Fibroblast of the conjunctiva (primary cell): ENCODE measurements at regions not wholly inside any gene's neighbourhood (a gene's known extent, or its start where the extent isn't known, plus 50 kb on each side); places are given as distances from the start of the nearest gene placed in this dataset.
"Not testable (repeated sequence)": the region's sequence is repeated elsewhere in the genome, so short reads cannot be mapped to it uniquely, and the experiment has no call there.

Source experiments
- DNase-seq: peaks from one replicate; pipeline ENCODE4 v3.0.0-alpha.2; 2010; ENCODE audit warnings: low read depth

DNA sequence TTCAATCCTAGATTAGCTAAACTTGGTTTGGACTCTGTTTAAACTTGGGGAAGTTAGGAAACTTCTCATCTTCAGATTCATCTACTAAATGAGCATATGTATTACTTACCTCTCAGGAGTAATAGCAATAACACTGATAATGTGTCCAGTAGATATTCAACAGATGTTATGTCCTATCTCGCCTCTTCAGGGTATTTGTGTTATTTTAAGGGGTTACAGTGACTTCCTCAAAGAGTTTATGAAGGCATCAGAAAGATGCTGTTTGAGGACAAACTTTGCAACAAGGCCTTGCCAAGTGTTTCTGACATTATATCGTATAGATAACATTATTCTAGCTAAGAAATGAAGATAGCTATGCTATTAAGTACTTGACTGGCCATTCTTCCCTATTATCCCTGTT, 522.3 kb downstream of the IGSF11 start:
- DNase-seq: no peak

DNA sequence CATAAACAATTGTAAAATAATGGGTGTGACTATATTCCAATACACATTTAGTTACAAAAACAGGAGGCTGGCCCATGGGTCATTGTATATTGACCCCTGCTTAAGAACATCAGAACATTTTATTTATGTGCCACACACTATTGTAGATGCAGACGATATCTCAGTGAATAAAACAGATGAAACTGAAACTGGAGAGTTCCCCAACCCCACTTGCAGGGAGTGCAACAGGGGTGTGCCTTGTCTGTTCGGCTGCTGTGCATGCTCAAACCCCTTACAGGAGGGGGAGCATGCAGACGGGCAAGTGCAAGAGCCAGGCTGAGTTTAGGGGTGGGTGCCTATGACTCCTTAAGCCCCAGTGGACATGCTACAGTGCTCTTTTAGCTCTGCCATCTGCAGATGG, 509.6 kb downstream of the IGSF11 start:
- DNase-seq: no peak

DNA sequence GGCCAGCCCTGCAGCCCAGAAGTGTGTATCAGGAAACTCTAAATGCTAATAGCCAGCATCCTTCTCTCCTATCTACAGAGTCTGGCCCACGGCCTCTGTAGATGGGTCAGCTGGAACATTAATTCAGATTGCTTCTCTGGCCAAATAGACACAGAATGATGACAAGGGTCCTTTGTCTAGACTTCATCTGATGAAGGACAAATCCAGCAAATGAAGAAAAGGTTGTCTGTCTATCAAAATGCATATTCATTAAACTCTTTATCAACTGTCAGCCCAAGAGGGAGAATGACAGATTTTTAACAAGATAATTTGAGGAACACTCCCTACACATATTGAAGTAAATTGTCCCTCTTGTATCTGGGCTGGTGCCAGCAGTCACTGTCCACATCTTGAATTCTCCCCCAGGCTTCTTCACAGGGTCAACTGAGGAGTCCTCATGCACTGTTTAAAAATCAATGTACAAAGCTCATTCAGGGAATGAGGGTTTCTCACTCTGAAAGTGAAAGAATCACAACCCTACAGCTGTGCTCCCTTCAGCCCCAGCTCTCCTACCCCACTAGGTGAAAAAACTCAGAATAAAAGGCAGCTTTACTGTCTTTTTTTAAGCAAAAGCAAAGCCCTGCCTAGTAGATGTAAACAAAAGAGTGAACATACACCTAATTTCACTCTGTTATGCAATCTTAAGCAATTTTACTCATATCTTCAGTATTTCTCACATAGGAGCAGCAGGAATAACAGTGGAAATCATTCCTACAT, 507.7 kb downstream of the IGSF11 start:
- no peak for DNase-seq

DNA sequence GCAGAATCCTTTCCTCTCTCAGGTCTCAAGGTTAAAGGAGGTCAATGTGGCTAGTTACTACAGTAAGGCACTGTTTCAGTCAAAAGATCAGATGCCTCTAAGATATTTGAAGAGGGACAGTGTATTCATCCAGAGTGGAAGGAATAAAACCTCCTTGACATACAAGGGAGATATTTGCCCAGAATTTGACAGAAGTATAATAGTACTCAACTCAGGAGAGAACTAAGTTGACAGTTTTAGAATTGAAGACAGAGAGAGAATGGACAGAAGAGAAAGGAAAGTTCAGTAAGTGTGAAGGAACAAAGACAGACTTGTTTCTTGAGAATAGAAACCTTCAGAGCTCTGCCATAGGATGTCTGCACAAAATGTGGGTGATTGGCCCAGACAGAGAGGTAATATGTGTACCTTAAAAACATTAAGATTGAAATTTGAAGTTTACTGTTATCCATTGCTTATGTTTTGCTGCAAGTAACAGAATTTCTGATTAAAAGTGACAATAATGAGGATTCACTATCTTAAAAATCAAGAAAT, 507.1 kb downstream of the IGSF11 start:
- no peak for DNase-seq

DNA sequence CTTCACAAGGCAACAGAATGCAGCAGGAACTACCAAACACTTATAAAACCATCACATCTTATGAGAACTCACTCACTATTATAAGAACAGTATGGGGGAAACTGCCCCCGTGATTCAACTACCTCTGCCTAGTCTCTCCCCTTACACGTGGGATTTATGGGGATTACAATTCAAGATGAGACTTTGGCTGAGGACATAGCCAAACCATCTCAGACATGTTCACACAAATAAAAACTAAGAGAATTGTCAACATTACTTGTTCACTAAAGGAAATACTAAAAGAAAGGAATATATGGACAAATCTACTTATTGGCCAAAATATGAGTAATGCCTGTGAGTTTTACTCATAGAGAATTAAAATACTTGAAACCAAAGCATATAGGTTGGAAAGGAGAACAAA, 505.1 kb downstream of the IGSF11 start:
- no peak for DNase-seq

DNA sequence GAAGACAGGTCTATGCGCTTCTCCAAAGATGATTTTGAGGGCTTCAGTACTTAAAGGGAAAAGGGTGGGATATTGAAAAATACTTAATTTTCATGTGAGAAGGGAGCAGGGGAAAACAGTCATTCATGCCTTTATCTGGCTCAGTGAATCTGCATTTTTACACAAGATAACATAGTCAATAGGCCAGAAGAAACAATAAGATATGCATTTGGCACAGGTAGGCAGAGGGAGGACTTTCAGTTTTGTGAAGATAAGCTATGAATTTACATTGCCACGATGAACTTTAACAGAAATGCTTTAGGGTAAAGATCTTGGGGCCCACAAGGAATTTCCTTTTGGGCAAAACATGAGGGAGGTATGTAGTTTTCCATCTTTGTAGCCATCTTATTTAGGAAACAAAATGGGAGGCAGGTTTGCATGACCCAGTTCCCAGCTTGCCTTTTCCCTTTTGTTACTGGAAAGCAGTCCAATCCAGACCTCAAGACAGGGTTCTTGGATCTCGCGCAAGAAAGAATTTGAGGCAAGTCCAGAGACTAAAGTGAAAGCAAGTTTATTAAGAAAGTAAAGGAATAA, 504.2 kb downstream of the IGSF11 start:
- no peak for DNase-seq

DNA sequence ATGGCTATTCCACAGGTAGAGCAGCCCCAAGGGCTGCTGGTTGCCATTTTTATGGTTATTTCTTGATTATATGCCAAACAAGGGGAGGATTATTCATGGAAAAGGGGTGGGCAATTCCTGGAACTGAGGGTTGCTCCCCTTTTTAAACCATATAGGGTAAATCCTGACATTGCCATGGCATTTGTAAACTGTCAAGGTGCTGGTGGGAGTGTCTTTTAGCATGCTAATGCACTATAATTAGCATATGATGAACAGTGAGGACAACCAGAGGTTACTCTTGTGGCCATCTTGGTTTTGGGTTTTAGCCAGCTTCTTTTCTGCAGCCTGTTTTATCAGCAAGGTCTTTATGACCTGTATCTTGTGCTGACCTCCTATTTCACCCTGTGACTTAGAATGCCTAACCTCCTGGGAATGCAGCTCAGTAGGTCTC, 503.7 kb downstream of the IGSF11 start:
- DNase-seq: not testable (repeated sequence)

DNA sequence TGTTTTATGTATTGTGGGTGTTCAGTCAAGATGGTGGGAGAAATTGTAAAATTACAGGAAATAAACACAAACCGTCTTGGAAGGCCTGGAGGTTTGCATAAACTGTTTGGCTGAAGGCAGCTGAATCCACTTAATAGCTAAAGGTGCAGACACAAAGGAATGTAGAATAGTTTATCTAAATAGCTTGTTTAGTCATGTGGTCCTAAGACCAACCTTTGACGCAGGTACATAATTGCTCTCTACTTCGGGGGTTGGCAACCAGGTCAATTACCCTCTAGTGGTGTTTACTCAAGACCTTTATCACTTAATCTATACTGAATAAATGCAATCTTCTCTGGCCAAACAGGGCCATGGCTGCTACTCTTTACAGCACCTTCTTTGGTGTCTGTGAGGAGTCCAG, 502.8 kb downstream of the IGSF11 start:
- DNase-seq: no peak

DNA sequence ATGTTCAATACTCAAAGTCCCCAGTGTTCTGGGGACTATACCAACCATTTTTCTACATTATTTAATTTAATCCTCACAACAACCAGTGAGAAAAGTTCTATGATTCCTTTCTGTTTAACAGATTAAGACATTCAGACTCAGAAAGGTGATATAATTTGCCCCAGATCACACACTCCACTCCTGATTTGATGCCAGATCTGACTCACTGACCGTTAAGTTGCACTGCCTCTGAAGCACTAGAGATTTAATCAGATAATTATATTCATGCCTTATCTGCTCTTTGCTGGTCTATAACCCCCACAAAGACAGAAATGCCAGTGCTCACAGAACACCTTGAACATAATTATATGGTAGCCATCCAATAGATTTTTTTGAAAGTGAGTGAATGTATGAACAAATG, 501.0 kb downstream of the IGSF11 start:
- no peak for DNase-seq

DNA sequence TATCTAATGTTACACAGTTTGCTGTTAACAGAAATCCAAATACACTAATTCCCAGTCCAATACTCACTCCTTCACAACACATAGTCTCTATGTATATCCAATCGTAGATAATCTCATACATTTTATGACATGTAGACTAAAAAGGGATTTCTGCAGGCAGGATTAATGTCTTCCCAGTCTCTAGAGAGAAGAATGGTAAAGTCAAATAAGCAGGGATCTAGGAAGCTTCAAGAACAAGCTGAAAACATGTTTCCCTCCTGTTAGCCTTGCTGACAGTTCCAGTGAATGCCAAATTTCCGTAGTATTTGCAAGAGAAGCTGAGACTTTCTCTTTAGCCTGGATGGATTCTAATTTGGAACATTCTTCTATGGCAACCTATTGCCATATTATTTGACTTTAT, 500.1 kb downstream of the IGSF11 start:
- DNase-seq: no peak

DNA sequence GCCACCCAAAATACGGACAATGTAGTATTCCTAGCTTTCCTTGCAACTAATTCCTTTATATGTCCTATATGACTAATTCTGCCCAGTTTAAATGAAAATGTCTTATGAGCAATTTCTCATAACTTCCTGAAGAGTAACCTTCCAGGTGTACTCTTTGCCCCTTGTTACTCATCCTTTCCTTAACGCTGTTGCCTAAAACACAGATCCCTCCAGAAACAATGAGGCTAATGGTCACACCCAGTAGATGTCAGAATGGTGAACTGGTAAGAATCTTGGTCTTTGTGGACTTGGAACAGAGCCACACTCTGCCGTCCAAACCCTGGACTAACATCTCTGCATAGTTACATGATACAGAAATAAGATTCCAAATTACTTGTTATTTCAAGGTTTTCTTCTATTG, 497.9 kb downstream of the IGSF11 start:
- DNase-seq: no peak

DNA sequence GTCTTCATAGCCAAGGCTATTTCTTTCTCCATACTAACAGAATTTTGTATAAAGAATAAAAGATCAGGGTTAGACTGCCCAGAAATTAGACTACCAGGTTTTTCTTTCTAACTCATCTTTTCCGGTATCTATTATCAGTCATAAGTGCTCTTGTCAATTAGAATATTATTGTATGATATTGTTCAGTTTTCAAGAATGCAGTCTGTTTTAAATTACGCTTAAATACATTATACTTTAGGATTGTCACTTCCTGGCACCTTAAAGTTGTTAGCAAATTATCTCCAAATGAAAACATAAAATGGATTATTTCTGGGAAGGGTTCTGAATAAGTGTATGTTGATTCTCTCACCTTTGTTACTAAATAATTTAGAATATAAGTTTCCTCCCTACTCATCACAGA, 497.2 kb downstream of the IGSF11 start:
- no peak for DNase-seq

DNA sequence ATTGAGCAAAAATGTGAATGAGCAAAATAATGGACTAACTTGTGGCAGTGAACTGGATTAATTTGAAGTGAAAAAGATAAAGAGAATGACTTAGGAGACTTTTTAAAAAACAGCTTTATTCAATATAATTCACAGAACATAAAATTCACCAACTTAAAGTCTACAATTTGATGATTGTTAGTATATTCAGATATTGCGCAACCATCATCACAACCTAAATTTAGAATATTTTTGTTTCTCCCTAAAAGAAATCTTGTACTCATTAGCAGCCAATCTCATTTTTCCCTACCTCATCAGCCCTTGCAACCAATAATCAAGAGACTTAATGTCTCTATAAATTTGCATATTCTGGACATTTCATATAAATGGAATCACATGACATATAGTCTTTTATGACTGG, 496.5 kb downstream of the IGSF11 start:
- no peak for DNase-seq

DNA sequence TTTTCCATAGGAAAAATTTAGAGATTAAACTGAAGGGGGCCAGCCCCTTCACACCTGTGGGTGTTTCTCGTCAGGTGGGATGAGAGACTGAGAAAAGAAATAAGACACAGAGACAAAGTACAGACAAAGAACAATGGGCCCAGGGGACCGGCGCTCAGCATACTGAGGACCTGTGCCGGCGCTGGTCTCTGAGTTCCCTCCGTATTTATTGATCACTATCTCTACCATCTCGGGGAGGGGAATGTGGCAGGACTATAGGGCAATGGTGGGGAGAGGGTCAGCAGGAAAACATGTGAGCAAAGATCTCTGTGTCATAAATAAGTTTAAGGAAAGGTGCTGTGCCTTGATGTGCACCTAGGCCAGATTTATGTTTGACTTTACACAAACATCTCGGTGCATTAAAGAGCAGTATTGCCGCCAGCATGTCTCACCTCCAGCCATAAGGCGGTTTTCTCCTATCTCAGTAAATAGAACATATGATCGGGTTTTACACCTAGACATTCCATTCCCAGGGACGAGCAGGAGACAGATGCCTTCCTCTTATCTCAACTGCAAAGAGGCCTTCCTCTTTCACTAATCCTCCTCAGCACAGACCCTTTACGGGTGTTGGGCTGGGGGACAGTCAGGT, 494.7 kb downstream of the IGSF11 start:
- not testable (repeated sequence) for DNase-seq

DNA sequence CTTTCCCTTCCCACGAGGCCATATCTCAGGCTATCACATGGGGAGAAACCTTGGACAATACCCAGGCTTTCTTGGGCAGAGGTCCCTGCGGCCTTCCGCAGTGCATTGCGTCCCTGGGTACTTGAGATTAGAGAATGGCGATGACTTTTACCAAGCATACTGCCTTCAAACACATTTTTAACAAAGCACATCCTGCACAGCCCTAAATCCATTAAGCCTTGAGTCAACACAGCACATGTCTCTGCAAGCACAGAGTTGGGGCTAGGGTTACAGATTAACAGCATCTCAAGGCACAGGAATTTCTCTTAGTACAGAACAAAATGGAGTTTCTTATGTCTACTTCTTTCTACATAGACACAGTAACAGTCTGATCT, 494.2 kb downstream of the IGSF11 start:
- not testable (repeated sequence) for DNase-seq

DNA sequence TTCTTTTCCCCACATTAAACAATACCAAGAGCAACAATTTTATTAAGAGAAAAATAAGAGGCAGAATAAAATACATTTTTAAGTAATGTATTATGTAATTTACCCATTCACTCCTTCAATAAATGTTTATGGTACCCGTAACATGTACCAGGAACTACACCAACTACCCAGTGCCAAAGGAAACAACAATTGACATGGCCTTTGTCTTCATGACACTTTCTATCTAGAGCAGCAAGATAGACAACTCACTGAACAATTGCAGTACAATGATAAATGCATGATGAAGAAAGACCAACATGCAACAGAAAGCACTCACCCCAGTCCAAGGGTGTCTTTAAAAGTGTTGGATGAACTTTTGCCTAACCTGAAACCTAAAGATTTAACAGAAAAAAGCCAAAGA, 493.8 kb downstream of the IGSF11 start:
- no peak for DNase-seq

DNA sequence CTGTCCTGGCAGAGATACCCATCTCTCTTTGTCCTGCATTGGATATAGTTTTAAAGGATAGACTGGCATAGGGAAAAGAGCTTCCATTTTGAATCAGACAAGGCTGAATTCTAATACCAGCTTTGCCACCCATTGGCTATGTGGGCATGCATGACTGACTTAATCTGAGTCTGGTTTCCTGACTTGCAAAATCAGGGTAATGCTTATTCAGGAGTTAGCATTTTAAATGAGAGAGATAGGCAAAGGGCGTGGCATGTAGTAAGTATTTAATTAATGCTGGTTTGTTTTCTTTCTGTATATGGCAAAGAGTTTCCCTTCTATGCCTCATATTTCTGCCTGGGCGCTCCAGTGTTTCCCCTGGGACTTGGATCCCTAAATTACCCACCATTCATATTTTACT, 492.9 kb downstream of the IGSF11 start:
- no peak for DNase-seq

DNA sequence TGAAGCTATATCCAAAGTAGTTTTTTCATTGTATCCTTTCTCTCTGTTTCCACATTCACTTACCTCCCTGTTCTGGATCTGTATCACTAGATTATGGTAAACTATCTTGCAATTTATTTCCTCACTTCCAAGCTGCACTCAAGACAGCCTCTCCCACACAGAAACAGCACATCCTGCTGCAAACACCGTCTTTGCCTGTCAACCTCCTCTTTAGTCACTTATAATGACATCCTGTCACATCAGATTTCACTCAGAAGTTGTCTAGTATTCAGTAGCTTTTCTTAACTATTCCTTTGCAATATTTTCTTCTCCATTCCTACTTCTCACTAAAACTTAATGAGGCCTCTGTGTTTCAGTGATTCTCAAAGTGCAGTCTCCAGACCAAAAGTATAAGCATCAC, 490.8 kb downstream of the IGSF11 start:
- DNase-seq: no peak

DNA sequence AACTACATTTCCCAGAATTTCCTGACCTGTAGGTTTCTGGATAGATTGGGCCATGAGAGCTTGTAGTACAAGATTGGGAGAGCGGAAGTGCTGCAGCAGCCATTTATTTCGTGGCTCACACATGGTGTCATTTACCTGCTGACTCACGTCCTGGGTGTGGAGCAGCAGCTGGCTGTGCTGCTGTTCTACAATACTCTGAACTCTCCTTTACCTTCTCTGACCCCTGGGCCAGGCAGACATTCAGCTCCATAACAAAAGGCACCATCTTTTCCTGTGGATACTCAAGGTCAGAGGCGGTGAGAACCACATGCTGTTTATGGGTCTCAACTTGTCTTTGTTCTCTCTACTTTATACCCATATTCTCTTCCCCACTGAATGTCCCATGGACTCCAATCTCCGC, 490.2 kb downstream of the IGSF11 start:
- DNase-seq: no peak

DNA sequence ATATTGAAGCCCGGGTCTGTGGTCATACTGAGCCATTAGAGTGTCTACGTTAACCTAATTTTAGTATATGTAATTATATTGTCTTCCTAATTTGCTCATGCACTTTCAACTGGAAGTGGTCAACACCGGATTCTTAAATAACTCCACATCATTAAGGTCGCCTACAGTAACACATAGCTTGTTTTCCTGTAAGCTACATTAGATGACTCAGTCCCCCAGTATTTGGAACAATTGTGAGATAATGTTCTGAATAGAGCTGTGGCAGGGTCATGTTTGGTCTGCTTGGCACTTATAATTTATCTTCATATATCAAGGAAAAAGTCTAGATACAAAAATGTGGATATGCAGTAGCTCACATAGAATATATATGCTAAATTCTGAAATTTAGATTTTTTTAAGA, 486.2 kb downstream of the IGSF11 start:
- no peak for DNase-seq

DNA sequence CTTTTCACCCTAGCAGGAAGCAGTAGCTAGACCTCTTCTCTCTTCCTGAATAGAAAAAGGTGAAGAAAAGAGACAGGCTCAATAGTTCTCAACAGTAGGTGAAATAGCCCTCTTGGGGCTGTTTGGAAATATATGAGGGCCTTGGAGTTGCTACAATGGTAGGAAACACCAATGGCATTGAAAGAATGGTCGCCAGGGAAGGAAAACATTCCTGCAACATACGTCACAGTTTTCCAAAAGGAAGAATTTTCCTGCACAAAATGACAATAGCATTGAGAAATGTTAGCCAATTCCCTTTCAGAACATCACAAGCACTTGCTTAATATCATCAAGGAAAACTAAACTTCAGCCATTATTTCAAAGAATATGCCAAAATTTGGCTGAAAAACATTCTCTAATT, 484.5 kb downstream of the IGSF11 start:
- DNase-seq: no peak

DNA sequence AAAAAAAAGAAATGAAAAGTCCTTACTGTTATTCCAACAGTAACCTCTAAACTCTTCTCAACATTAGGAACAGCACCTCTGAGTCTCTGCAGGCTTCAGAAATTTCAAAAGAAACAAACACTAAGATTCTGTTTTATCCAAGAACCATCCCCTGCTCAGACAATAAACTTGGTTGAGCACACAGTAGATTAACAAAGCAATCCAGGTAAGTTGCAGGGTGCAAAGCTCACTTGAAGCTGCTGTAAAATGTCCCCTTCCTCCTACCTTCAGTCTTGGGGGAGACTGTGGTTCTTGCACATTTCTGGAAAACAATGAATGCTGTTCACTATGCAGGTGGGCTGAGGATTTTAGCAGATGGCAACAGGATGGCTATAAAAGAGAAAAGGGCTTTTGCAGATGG, 484.1 kb downstream of the IGSF11 start:
- DNase-seq: no peak

DNA sequence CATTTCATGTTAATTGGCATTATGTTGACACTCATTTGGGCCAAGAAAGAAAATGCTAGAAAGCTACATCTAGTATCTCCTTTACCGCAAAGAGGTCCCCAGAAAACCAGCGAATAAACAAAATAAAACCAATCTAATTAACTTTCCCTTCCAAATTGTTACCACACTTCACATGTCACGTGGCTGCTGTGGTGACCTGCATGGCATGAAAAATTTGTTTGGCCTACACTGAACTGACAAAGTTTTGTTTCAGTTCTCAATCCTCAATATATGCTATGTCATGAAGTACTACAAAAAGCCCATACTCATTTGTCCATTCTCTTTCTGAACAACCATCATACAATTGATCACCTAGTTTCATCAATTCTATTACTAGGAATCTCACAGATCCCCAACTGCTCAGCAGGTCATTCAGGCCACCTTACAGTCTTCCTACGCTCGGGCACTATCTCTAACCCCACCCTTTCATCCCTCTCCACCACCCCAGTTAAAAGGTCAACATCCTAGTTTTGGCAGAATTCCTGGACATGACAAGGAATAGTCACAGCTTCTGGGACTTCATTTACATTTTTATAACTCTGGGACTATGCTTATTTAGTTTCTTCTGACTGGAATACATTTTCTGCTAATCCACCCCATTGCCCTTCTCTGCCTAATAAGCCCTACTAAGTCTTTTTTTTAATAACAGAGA, 480.4 kb downstream of the IGSF11 start:
- no peak for DNase-seq
